ENCODE measurements at regions not wholly inside any gene's neighbourhood (a gene's known extent, or its start where the extent isn't known, plus 50 kb on each side); places are given as distances from the start of the nearest gene placed in this dataset.

DNA sequence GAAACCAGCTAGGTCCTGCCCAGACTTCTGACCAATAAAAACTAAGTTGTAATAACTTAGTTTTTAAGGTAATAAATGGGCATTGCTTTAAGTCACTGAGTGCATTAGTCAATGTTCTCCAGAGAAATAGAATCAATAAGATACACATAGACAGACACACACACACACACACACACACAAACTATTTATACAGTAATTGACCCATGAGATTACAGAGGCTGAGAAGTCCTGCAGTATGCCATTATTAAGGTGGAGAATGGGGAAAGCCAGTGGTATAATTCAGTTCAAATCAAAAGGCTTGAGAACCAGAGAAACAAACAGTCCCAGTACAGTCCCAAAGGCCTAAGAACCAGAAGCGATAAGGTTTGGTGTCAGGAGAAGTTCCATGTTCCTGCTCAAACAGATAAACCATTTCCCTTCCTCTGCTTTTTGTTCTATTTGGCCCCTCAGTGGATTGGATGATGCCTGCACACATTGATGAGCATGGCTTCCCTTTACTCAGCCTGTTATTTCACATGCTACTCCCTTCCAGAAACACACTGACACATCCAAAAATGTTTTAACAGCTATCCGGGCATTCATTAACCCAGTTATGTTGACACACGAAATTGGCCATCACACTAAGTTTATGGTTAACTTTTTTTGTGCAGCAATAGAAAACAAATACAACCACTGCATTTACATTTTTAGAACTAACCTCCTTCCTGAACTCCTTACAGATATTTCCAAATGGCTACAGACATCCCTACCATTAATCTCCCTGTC, 828.2 kb upstream of the NCAM2 start:
- TF ChIP-seq, protein P1, sequence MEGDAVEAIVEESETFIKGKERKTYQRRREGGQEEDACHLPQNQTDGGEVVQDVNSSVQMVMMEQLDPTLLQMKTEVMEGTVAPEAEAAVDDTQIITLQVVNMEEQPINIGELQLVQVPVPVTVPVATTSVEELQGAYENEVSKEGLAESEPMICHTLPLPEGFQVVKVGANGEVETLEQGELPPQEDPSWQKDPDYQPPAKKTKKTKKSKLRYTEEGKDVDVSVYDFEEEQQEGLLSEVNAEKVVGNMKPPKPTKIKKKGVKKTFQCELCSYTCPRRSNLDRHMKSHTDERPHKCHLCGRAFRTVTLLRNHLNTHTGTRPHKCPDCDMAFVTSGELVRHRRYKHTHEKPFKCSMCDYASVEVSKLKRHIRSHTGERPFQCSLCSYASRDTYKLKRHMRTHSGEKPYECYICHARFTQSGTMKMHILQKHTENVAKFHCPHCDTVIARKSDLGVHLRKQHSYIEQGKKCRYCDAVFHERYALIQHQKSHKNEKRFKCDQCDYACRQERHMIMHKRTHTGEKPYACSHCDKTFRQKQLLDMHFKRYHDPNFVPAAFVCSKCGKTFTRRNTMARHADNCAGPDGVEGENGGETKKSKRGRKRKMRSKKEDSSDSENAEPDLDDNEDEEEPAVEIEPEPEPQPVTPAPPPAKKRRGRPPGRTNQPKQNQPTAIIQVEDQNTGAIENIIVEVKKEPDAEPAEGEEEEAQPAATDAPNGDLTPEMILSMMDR (IDR thresholded peaks at IDR 0.05), result no peak
- ATAC-seq (no peak), DNase-seq (ENCODE audit: low read depth, low spot score) (no peak)
- intact Hi-C loops (cut with micrococcal nuclease; ENCODE audit: unreplicated experiment) (no loop called here), in situ Hi-C loops (cut with HindIII; ENCODE audit: low pct_unique_long_range_greater_than_20kb, low sequenced_read_pairs) (no loop called here)
- no peak overlapping the region for H3K4me3 ChIP-seq (ENCODE audit: low read depth in 2 of 2, low read length in 2 of 2)
- ChIA-PET POLR2A (no interaction called here), CTCF (no interaction called here)
- no peaks in the 10 kb centered on the region for H3K36me3 ChIP-seq (ENCODE audit: control insufficient read depth, insufficient read depth, low read length)
- no peak overlapping the region for H3K27ac ChIP-seq (ENCODE audit: low read length)
- no peaks in the 10 kb centered on the region for H3K4me1 ChIP-seq (ENCODE audit: control insufficient read depth, insufficient read depth, low read length)
- H3K9me3 ChIP-seq (ENCODE audit: control insufficient read depth, insufficient read depth, low read depth, low read length), result no peaks in the 10 kb centered on the region
- BruUV-seq (replicated peaks), result no TSS peak
- no peaks in the 10 kb centered on the region for H3K27me3 ChIP-seq (ENCODE audit: control insufficient read depth, insufficient read depth, low read length)

DNA sequence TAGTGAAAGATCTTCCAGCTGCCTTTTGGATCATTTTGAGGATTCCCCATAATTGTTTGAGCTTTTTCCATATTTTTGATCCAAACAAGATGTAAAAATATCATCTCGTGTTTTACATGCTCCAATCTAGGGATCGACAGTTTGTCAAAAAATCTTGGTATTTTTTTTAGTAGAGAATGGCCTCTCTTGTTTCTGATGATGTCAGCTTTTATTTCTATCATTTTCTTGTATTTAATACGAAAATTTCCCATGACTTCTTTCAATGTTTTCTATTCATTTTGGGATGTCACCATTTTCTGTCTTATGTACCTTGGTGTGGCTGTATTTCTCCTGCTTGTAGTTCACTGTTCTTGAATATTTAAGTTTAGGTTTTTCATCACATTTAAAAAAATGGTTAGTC, 812.0 kb upstream of the NCAM2 start:
- intact Hi-C loops (cut with micrococcal nuclease; ENCODE audit: unreplicated experiment), result no loop called here
- DNase-seq (ENCODE audit: low read depth, low spot score) (no peak), ATAC-seq (no peak)
- POLR2A ChIA-PET, result no interaction called here
- Histone ChIP-seq H3K9me3 (ENCODE audit: control insufficient read depth, insufficient read depth, low read depth, low read length) (no peaks in the 10 kb centered on the region), H3K27me3 (ENCODE audit: control insufficient read depth, insufficient read depth, low read length) (no peaks in the 10 kb centered on the region), H3K4me3 (ENCODE audit: low read depth in 2 of 2, low read length in 2 of 2) (no peak overlapping the region), H3K36me3 (ENCODE audit: control insufficient read depth, insufficient read depth, low read length) (no peaks in the 10 kb centered on the region), H3K4me1 (ENCODE audit: control insufficient read depth, insufficient read depth, low read length) (no peaks in the 10 kb centered on the region), H3K27ac (ENCODE audit: low read length) (no peak overlapping the region)
- CTCF ChIA-PET, result no interaction called here
- no peak for TF ChIP-seq SIN3A (IDR thresholded peaks at IDR 0.05; ENCODE audit: borderline replicate concordance, insufficient read depth, low read depth, low read length)
- TF ChIP-seq TCF7L2 (IDR thresholded peaks at IDR 0.05; ENCODE audit: low read depth, low read length), result no peak
- TF ChIP-seq, protein P2, sequence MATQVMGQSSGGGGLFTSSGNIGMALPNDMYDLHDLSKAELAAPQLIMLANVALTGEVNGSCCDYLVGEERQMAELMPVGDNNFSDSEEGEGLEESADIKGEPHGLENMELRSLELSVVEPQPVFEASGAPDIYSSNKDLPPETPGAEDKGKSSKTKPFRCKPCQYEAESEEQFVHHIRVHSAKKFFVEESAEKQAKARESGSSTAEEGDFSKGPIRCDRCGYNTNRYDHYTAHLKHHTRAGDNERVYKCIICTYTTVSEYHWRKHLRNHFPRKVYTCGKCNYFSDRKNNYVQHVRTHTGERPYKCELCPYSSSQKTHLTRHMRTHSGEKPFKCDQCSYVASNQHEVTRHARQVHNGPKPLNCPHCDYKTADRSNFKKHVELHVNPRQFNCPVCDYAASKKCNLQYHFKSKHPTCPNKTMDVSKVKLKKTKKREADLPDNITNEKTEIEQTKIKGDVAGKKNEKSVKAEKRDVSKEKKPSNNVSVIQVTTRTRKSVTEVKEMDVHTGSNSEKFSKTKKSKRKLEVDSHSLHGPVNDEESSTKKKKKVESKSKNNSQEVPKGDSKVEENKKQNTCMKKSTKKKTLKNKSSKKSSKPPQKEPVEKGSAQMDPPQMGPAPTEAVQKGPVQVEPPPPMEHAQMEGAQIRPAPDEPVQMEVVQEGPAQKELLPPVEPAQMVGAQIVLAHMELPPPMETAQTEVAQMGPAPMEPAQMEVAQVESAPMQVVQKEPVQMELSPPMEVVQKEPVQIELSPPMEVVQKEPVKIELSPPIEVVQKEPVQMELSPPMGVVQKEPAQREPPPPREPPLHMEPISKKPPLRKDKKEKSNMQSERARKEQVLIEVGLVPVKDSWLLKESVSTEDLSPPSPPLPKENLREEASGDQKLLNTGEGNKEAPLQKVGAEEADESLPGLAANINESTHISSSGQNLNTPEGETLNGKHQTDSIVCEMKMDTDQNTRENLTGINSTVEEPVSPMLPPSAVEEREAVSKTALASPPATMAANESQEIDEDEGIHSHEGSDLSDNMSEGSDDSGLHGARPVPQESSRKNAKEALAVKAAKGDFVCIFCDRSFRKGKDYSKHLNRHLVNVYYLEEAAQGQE (IDR thresholded peaks at IDR 0.05; ENCODE audit: insufficient read depth in 1 of 2, low read depth in 2 of 2, low read length in 1 of 2), result no peak
- TF ChIP-seq POLR2AphosphoS5 (IDR thresholded peaks at IDR 0.05; ENCODE audit: low read depth, low read length), result no peak
- TF ChIP-seq, protein P1 (IDR thresholded peaks at IDR 0.05), result no peak
- no TSS peak for BruUV-seq (replicated peaks)
- in situ Hi-C loops (cut with HindIII; ENCODE audit: low pct_unique_long_range_greater_than_20kb, low sequenced_read_pairs), result no loop called here
